Hepatocyte (in vitro differentiated cells): ENCODE measurements at regions not wholly inside any gene's neighbourhood (a gene's known extent, or its start where the extent isn't known, plus 50 kb on each side); places are given as distances from the start of the nearest gene placed in this dataset.

Experiments used
- CTCF ChIP-seq: fragments of 200-600 bp; sonication (generic); IDR thresholded peaks from 2 replicates; pipeline ENCODE4 v1.5.1; 2016; ENCODE audit warnings: antibody characterized with exemption, mild to moderate bottlenecking; ENCODE audit not compliant: poor library complexity
- EZH2 ChIP-seq: fragments of 200-600 bp; sonication (generic); IDR thresholded peaks from 2 replicates; pipeline ENCODE4 v1.6.1; 2016; ENCODE audit warnings: antibody characterized with exemption, mild to moderate bottlenecking, borderline replicate concordance
- EZH2phosphoT487 ChIP-seq: fragments of 200-600 bp; sonication (generic); IDR thresholded peaks from one replicate; pipeline ENCODE4 v1.6.1; 2018; ENCODE audit warnings: antibody characterized with exemption, mild to moderate bottlenecking, low read depth, moderate library complexity; ENCODE audit not compliant: unreplicated experiment, severe bottlenecking

DNA sequence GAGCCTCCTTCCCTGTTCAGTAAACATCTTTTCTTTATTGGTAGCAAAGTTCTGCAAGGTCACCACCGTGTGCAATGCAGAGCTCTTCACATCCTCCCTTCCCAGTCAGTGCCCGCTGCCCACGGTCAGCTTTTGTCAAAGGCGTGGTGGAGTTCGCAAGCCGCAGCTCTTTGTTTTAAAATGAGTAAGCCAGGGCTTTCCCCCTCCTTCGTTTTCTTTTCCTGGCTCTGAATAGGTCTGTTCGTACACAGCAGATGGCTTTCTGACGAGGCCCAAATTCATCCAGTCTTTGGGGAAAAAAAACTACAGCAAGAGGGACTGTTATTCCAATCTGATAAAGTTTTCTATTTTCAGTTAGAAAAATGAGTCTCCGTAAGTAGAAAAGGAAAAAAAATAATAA lies 153.2 kb downstream of the LRIG2 start:
- TF ChIP-seq CTCF (no peak), EZH2 (no peak), EZH2phosphoT487 (no peak)
